LoVo (cell line): ENCODE measurements at regions not wholly inside any gene's neighbourhood (a gene's known extent, or its start where the extent isn't known, plus 50 kb on each side); places are given as distances from the start of the nearest gene placed in this dataset.

Experiments used
- DNase-seq: peaks from one replicate; pipeline ENCODE4 v3.0.0-alpha.2; 2016; ENCODE audit warnings: low spot score

GRCh38 chr2:59733970-59734369 lies 819.5 kb downstream of the BCL11A start:
- no peak for DNase-seq

DNA sequence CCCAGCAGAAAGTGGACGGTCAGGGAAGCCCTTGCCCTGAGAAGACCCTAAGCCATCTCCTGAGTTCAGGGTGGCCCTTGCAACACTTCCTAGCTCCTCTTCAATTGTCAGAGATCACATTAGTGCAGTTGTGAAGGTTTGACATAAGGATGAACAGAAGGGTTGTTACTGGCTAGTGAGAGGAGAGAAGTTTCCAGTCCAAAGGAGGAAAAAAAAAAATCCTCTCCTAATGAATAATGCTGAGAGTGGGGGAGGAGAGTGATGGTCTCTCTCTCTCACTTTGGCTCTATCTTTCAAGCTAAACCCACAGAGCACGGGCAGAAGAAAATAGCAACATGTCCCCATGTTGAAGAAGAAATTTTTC lies 819.9 kb downstream of the BCL11A start:
- no peak for DNase-seq

- no peak for DNase-seq
Measured at GRCh38 chr2:59732871-59733566, 820.4 kb downstream of the BCL11A start.

- DNase-seq = no peak
Measured at GRCh38 chr2:59727121-59727590, 826.3 kb downstream of the BCL11A start.

- DNase-seq = no peak
Measured at GRCh38 chr2:59726228-59727120, 827.0 kb downstream of the BCL11A start.

- DNase-seq = no peak
Measured at GRCh38 chr2:59724746-59725145, 828.7 kb downstream of the BCL11A start.

DNA sequence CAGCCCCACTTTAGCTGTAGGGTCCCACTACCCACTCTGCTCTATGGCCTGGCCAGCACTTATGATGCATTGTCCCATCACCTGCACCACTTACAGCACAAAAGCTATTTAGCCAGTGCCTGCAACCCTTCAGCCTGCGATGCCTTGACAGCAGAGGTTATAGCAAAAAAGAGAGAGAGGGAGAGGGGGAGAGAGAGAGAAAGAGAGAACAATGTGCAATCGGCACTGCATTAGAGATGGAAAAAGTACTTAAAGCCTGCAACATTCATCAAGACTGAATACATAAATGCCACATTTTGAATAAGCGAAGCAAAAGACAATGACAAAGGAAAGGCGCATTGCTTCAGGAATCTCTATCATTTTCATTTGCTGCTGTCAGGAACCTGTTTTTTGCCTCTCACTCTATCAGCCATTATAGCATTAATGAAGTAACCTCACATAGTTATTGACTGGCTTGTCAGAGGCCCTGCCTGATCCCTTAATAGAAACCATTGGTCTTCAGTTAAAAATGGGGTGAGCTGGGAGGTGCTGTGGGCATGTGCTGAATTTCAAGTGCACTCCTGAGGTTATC lies 833.1 kb downstream of the BCL11A start:
- no peak for DNase-seq

DNA sequence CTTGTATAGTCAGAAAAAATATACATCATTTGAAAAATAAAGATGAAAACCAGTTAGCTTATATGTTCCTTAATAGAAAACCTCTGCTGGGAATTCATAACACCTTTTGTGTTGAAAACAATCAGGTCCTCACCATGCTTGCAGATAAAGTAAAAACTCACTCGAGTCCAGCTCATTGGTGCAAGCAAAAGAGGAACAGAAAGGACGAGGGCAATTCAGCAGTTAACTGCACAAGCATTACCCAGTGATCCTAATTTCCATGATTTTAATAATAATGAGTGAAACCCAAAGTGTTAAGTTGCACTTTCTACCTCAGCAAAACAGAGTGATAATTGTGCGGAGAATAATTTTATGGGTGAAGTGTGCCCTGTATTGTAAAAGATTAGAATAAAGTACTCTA lies 839.9 kb downstream of the BCL11A start:
- no peak for DNase-seq

GRCh38 chr2:59711121-59711520 lies 842.3 kb downstream of the BCL11A start:
- DNase-seq = no peak

GRCh38 chr2:59706729-59707128 lies 846.7 kb downstream of the BCL11A start:
- no peak for DNase-seq

DNA sequence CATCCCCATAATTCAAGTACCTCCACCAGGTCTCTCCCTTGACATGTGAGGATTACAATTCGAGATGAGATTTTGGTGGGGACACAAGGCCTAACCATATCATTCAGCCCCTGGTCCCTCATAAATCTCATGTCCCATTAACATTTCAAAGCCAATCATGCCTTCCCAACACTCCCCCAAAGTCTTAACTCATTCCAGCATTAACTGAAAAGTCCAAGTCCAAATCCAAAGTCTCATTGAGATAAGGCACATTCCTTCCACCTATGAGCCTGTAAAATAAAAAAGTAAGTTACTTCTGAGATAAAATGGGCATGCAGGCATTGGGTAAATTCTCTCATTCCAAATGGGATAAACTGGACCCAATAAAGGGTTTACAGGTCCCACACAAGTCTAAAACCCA lies 849.7 kb downstream of the BCL11A start:
- DNase-seq = no peak

- DNase-seq = no peak
Measured at GRCh38 chr2:59702026-59702425, 851.4 kb downstream of the BCL11A start.

DNA sequence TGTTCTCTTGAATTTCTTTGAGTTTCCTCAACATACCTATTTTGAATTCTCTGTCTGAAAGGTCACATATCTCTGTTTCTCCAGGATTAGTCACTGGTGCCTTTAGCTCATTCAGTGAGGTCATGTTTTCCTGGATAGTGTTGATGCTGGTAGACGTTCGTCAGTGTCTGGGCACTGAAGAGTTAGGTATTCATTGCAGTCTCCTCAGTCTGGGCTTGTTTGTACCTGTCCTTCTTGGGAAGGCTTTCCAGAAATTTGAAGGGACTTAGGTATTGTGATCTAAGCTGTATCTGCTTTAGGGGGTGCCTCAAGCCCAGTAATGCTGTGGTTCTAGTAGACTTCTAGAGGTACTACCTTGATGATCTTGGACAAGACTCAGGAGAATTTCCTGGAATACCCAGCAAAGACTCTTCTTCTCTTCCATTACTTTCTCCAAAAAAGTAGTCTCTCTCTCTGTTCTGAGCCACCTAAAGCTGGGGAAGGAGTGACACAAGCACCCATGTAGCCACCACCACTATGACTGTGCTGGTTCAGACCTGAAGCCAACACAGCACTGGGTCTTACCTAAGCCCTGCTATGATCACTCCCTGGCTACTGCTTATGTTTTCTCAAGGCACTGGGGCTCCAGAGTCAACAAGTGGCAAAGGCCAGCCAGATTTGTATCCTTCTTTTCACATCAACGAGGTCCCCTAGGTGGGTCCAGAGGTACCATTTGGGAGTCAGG lies 852.0 kb downstream of the BCL11A start:
- no peak for DNase-seq

- DNase-seq = no peak
Measured at GRCh38 chr2:59694176-59694575, 859.3 kb downstream of the BCL11A start.

- no peak for DNase-seq
Measured at GRCh38 chr2:59693231-59693959, 860.1 kb downstream of the BCL11A start.

GRCh38 chr2:59691518-59692190 lies 861.8 kb downstream of the BCL11A start:
- no peak for DNase-seq

GRCh38 chr2:59690849-59691248 lies 862.6 kb downstream of the BCL11A start:
- DNase-seq = no peak

DNA sequence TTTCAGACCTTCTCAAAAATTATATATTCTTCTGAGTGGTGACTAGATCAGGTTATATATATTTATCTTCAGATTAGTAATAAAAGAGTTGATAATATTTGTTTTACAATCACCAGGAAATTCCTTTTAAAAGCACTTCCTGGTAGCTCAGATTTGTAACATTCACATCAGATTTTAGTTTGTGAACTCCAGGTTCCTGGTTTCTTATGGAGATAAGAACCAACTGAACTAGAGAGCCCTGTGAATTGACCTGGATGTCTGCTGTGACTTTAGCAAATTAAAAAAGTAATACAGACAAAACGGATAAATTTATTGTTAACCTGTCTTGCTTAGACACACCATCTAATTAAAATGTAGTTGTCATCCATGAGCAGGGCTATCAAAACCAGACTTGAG lies 868.7 kb downstream of the BCL11A start:
- peak; percentile 32 for DNase-seq

DNA sequence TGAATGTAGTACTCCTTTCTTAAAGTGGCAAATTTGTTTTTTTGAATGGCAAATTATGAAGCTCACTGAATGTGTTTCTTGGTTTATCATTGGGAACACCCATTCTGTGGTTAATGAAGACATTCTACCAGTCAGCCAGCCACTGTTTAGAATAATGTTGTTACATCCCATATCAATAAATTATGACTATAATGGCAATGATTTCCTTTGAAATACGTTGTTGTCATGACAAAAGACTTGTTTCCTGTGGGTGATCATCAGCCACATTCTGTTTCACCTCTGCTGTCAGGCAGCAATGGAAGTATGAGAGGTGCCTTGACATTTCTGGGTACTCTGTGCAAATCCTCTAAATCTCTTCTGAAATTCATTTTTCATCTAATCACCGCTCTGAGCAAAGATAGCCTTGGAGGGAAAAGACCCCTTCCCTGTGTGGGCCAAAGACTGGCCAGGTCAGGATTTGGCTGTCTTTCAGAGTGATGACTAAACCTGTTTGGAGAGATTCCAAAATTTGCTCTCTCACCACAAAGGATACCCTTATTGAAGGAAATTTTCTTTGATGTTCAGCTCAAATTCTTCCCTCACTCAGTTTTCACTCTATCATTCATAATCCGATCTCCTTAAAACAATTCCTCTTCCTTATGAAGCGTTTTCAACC lies 869.2 kb downstream of the BCL11A start:
- peak; percentile 40 for DNase-seq

GRCh38 chr2:59680863-59681262 lies 872.6 kb downstream of the BCL11A start:
- no peak for DNase-seq

- DNase-seq = no peak
Measured at GRCh38 chr2:59677158-59677557, 876.3 kb downstream of the BCL11A start.
